GM12878 (cell line): ENCODE measurements at regions not wholly inside any gene's neighbourhood (a gene's known extent, or its start where the extent isn't known, plus 50 kb on each side); places are given as distances from the start of the nearest gene placed in this dataset.

Experiments
- ATAC-seq: fragments of 200-7000 bp; cut with Tn5 transposase; 3 replicates; pipeline ENCODE4 v1.9.1; 2020; ENCODE audit warnings: mild to moderate bottlenecking, moderate library complexity
- BruUV-seq: library from RNA; stranded (reverse); fragments of 400-500 nt; replicated peaks from 2 replicates; lab custom pipeline; 2021; lab: Mats Ljungman, UMichigan
- CTCF ChIA-PET: fragments of 300-600 bp; sonication (Branson Sonifier 250); formaldehyde crosslinking; extraction: SDS; loops from one replicate; lab custom pipeline; 2021; ENCODE audit warnings: inconsistent platforms; lab: Yijun Ruan, JAX
- POLR2A ChIA-PET: fragments of 350-600 bp; formaldehyde crosslinking; extraction: SDS; loops from one replicate; lab custom pipeline; 2021; ENCODE audit warnings: inconsistent platforms; lab: Charles Lee
- RAD21 ChIA-PET: fragments of 300-600 bp; sonication (Branson Sonifier 250); formaldehyde crosslinking; loops from one replicate; lab custom pipeline; 2023; ENCODE audit warnings: antibody characterized with exemption; ENCODE audit not compliant: unreplicated experiment; lab: Charles Lee
- SMC1A ChIA-PET: fragments of 300-600 bp; sonication (Branson Sonifier 250); formaldehyde crosslinking; loops from one replicate; lab custom pipeline; 2023; ENCODE audit not compliant: unreplicated experiment, uncharacterized antibody; lab: Charles Lee
- DNase-seq: peaks from one replicate; pipeline ENCODE4 v3.0.0-alpha.2; 2011; ENCODE audit warnings: low read depth, low spot score
- FAIRE-seq: peaks from 3 replicates; lab custom pipeline; 2011; peaks lifted over from hg19 to GRCh38; lab: Jason Lieb, UNC
- H2AFZ ChIP-seq: 2 replicates; pipeline ENCODE4 v1.6.0; 2011; ENCODE audit warnings: low read depth, low read length, control low read depth; ENCODE audit not compliant: control insufficient read depth
- H3K27ac ChIP-seq: 2 replicates; pipeline ENCODE4 v1.5.1; 2011; ENCODE audit warnings: control low read depth; ENCODE audit not compliant: control insufficient read depth, insufficient read depth
- H3K27me3 ChIP-seq, 2 experiments: replicated peaks in 1 of 2; 2 replicates each; pipeline versions ENCODE4 v1.6.0 to v1.6.1; 2011; ENCODE audit warnings: low read length in 1 of 2; ENCODE audit not compliant: control insufficient read depth in 2 of 2, insufficient read depth in 2 of 2
- H3K36me3 ChIP-seq, 2 experiments: 2 replicates each; pipeline ENCODE4 v1.5.1; 2011; ENCODE audit warnings: low read length in 1 of 2; ENCODE audit not compliant: control insufficient read depth in 2 of 2, insufficient read depth in 2 of 2
- H3K4me1 ChIP-seq: 2 replicates; pipeline ENCODE4 v1.6.1; 2011; ENCODE audit warnings: mild to moderate bottlenecking, low read length, moderate library complexity, mixed read lengths; ENCODE audit not compliant: control insufficient read depth, insufficient read depth
- H3K4me2 ChIP-seq: 2 replicates; pipeline ENCODE4 v1.6.0; 2011; ENCODE audit warnings: control low read depth; ENCODE audit not compliant: control insufficient read depth, insufficient read depth
- H3K4me3 ChIP-seq: fragments of 200-600 bp; sonication (generic); 2 replicates; pipeline ENCODE4 v1.5.1; 2016
- H3K79me2 ChIP-seq: 2 replicates; pipeline ENCODE4 v1.6.0; 2011; ENCODE audit warnings: low read length; ENCODE audit not compliant: control insufficient read depth, insufficient read depth
- H3K9ac ChIP-seq: 2 replicates; pipeline ENCODE4 v1.8.0; 2011; ENCODE audit warnings: low read length, control low read depth, mixed read lengths; ENCODE audit not compliant: control insufficient read depth, insufficient read depth
- H3K9me3 ChIP-seq: replicated peaks from 3 replicates; pipeline ENCODE4 v1.5.1; 2011; ENCODE audit warnings: mild to moderate bottlenecking, low read length; ENCODE audit not compliant: control insufficient read depth, insufficient read depth
- H4K20me1 ChIP-seq: 2 replicates; pipeline ENCODE4 v1.6.0; 2011; ENCODE audit not compliant: control insufficient read depth, insufficient read depth
- BCLAF1 ChIP-seq: fragments of 450-650 bp; IDR thresholded peaks from 2 replicates; pipeline ENCODE4 v1.6.1; 2017; ENCODE audit warnings: antibody characterized with exemption, mild to moderate bottlenecking, moderate library complexity
- IKZF2 ChIP-seq, 2 experiments: fragments of 450-650 bp; IDR thresholded peaks; 2 replicates each; pipeline ENCODE4 v1.6.1; 2017; ENCODE audit warnings: mild to moderate bottlenecking in 2 of 2, moderate library complexity in 2 of 2
- KDM1A ChIP-seq: fragments of 200-600 bp; sonication (generic); IDR thresholded peaks from 2 replicates; pipeline ENCODE4 v1.6.1; 2016; ENCODE audit warnings: borderline replicate concordance
- KLF5 ChIP-seq: fragments of 450-650 bp; IDR thresholded peaks from 2 replicates; pipeline ENCODE4 v1.6.1; 2014; ENCODE audit warnings: mild to moderate bottlenecking; ENCODE audit not compliant: partially characterized antibody
- LARP7 ChIP-seq: fragments of 450-650 bp; IDR thresholded peaks from 2 replicates; pipeline ENCODE4 v1.6.1; 2017; ENCODE audit warnings: mild to moderate bottlenecking
- MYB ChIP-seq: fragments of 150-350 bp; IDR thresholded peaks from 2 replicates; pipeline ENCODE4 v1.6.1; 2014; ENCODE audit warnings: mild to moderate bottlenecking, low read depth, low read length, borderline replicate concordance
- NBN ChIP-seq: fragments of 450-650 bp; IDR thresholded peaks from 2 replicates; pipeline ENCODE4 v1.6.1; 2016
- PKNOX1 ChIP-seq: fragments of 450-650 bp; IDR thresholded peaks from 2 replicates; pipeline ENCODE4 v1.6.1; 2016; ENCODE audit warnings: mild to moderate bottlenecking
- POLR2AphosphoS2 ChIP-seq: IDR thresholded peaks from 2 replicates; pipeline ENCODE4 v1.6.1; 2011; ENCODE audit warnings: low read depth, mild to moderate bottlenecking, low read length, improper control_type of control experiment, moderate library complexity
- PRDM15 ChIP-seq: fragments of 450-650 bp; formaldehyde crosslinking; IDR thresholded peaks from 2 replicates; pipeline ENCODE4 v1.4.0; 2020; ENCODE audit warnings: mild to moderate bottlenecking, moderate library complexity
- SRF ChIP-seq, 2 experiments: IDR thresholded peaks; 2 replicates each; pipeline ENCODE4 v1.6.1; 2011; ENCODE audit warnings: low read depth in 2 of 2, low read length in 2 of 2, mild to moderate bottlenecking in 1 of 2, moderate library complexity in 1 of 2
- SUZ12 ChIP-seq: fragments of 200-600 bp; sonication (generic); IDR thresholded peaks from one replicate; pipeline ENCODE4 v1.6.1; 2018; ENCODE audit warnings: antibody characterized with exemption, mild to moderate bottlenecking; ENCODE audit not compliant: unreplicated experiment
- WGBS: methylation state at CpG from one replicate; pipeline ENCODE4 v1.1.6; 2016; ENCODE audit warnings: low lambda C conversion rate; ENCODE audit not compliant: insufficient replicate concordance, insufficient coverage; ENCODE audit errors: missing lambda C conversion rate; 5-methylcytosine and 5-hydroxymethylcytosine counted together
- in situ Hi-C: fragments of 300-500 bp; cut with MboI; formaldehyde crosslinking; loops from 9 replicates; pipeline ENCODE4 v1.14.3; 2018; ENCODE audit warnings: mixed read lengths
- intact Hi-C: fragments of 100-400 bp; cut with micrococcal nuclease; formaldehyde crosslinking; loops from one replicate; pipeline ENCODE4 v1.14.2; 2022; ENCODE audit not compliant: unreplicated experiment

GRCh38 chr1:213914392-213914791 lies 73.4 kb upstream of the PROX1 start:
- CTCF ChIA-PET, result no interaction called here
- H3K27ac ChIP-seq, result no peak overlapping the region
- H3K4me1 ChIP-seq, result no peaks in the 10 kb centered on the region
- POLR2A ChIA-PET, result no interaction called here
- no peak for ATAC-seq
- no peak overlapping the region for H2AFZ ChIP-seq
- no peak overlapping the region for H3K4me3 ChIP-seq
- SMC1A ChIA-PET, result no interaction called here
- WGBS, result 14% methylated on average over 6 of the region's 6 CpGs
- H3K9ac ChIP-seq, result no peak overlapping the region
- no peak overlapping the region for H3K4me2 ChIP-seq
- H4K20me1 ChIP-seq, result no peaks in the 10 kb centered on the region
- RAD21 ChIA-PET, result no interaction called here
- in situ Hi-C loops, result no loop called here
- no peaks in the 10 kb centered on the region; a peak in 1 of 4 replicates for H3K27me3 ChIP-seq
- H3K79me2 ChIP-seq, result no peaks in the 10 kb centered on the region
- BruUV-seq, result no TSS peak
- H3K9me3 ChIP-seq, result no peaks in the 10 kb centered on the region
- FAIRE-seq, result no peak
- DNase-seq, result no peak
- no peak for TF ChIP-seq PKNOX1
- TF ChIP-seq SRF (IDR thresholded peaks at IDR 0.05; ENCODE audit: low read depth in 2 of 2, low read length in 2 of 2), result no peak
- no peak for TF ChIP-seq KDM1A
- TF ChIP-seq PRDM15 (CRISPR knock-in tag), result no peak
- no peak for TF ChIP-seq POLR2AphosphoS2
- TF ChIP-seq KLF5, result no peak
- no peak for TF ChIP-seq LARP7
- no peak for TF ChIP-seq BCLAF1
- no peak for TF ChIP-seq MYB
- no peak for TF ChIP-seq NBN
- TF ChIP-seq SUZ12, result no peak
- no peak for TF ChIP-seq IKZF2 (IDR thresholded peaks at IDR 0.05)
- intact Hi-C loops, result no loop called here
- H3K36me3 ChIP-seq, result no peaks in the 10 kb centered on the region
